ENCODE measurements at regions not wholly inside any gene's neighbourhood (a gene's known extent, or its start where the extent isn't known, plus 50 kb on each side); places are given as distances from the start of the nearest gene placed in this dataset.
A peak's percentile ranks its signal among the peaks of the same experiment; 100 is the strongest.
"Not testable (repeated sequence)": the region's sequence is repeated elsewhere in the genome, so short reads cannot be mapped to it uniquely, and the experiment has no call there.

- Mint-ChIP-seq H3K4me1 (no peaks in the 10 kb centered on the region), H3K4me3 (no peak overlapping the region), H3K27me3 (no peaks in the 10 kb centered on the region), H3K9me3 (no peaks in the 10 kb centered on the region), H3K27ac (no peak overlapping the region)
- DNase-seq (no peak), ATAC-seq (no peak)
Observed at GRCh38 chr2:223165423-223166214, 113.6 kb downstream of the KCNE4 start.

DNA sequence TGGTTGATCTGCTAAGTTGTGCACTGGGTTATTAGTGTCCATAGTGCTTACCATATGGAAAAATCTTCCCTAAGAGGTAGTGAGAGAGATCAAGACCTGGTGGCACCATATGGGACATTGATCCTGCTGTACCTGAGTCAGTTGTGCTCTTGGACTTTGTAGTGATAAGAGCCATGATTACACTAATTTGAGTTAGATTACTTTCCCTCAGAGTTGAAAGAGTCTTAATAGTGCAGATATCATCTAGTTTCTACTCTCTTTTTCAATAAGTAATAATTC lies 114.2 kb downstream of the KCNE4 start:
- ATAC-seq (no peak), DNase-seq (no peak)
- H3K9me3 Mint-ChIP-seq = no peaks in the 10 kb centered on the region
- H3K27ac Mint-ChIP-seq = no peak overlapping the region
- H3K4me3 Mint-ChIP-seq = no peak overlapping the region
- no peaks in the 10 kb centered on the region for H3K27me3 Mint-ChIP-seq
- no peaks in the 10 kb centered on the region for H3K4me1 Mint-ChIP-seq

DNA sequence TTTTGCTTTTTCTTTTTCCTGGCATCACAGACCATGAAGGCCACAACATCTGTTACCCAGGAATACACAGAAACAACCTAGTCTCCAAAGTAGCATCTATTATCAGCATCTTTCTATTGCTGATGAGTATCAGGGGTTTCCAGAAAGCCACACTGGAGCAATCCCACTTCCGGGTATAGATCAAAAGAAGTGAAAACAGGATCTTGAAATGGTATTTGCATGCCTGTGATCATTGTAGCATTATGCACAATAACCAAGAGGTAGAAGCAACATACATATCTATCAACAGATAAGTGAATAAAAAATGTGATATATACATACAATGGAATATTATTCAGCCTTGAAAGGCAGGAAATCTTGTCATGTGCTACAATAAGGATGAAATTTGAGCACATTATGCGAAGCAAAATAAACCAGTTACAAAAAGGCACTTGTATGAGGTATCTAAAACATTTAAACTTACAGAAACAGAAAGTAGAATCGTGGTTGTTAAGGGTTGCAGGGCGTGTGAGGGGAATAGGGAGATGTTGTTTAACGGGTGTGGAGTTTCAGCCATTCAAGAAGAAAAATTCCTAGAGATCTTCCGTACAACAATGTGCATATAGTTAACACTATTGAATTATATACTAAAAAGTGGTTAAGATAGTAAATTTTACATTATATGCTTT lies 115.1 kb downstream of the KCNE4 start:
- Mint-ChIP-seq H3K9me3 (no peaks in the 10 kb centered on the region), H3K4me1 (no peaks in the 10 kb centered on the region), H3K27me3 (no peaks in the 10 kb centered on the region), H3K4me3 (no peak overlapping the region), H3K27ac (no peak overlapping the region)
- no peak for ATAC-seq
- DNase-seq = no peak

DNA sequence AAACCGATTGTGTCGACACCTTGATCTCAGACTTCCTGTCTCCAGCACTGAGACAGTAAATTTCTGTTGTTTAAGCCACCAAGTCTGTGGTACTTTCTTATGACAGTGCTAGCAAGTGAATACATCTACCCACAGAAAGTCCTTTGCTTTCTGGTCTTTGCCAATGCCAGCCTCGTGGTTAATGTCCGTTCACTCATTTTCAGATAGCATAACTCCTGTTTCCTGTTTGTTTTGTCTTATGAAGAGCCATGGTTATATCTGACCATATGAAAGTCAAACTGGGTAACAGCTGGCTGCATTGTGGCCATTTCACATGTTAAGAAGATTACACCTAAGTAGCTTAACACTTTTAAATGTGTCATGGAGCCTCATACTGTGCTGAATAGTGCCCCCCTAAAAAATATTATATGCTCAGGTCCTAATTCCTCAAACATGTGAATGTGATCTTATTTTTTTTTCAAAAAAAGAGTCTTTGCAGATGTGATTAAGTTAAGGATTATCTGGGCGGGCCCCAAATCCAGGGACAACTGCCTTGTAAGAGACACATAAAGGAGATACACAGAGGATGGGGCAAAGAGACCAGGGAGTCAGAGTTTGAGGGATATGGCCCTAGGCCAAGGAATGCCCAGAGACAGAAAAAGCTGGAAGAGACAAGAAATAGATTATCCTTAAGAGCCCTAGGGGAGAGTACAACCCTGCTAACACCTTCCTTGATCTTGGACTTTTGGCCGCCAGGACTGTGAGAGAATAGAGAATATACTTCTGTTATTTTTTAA lies 118.0 kb downstream of the KCNE4 start:
- H3K9me3 Mint-ChIP-seq = no peaks in the 10 kb centered on the region
- H3K4me3 Mint-ChIP-seq = no peak overlapping the region

DNA sequence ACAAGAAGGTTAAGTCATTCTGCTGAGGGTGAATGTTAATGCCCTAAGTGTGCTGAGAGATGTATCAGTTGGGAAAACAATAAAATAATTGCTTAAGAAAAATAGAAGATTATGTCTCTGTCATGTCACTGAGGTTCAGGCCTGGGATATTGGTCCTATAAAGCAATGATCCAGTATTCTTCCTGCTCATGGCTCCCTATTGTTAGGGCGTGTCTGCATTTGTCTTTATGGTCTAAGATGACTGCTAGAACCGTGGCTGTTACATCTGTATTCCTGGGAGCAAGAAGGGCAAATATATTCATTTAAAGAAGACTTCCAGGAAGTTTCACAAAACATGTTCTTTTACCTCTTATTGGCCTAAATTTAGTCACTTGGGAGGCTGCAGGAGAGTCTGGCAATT lies 125.0 kb downstream of the KCNE4 start:
- Mint-ChIP-seq H3K27me3 (no peaks in the 10 kb centered on the region), H3K27ac (no peak overlapping the region), H3K4me3 (no peak overlapping the region), H3K9me3 (no peaks in the 10 kb centered on the region), H3K4me1 (no peaks in the 10 kb centered on the region)
- ATAC-seq (no peak), DNase-seq (no peak)

More for the DNA sequence above, 118.0 kb downstream of the KCNE4 start:
- H3K27me3 Mint-ChIP-seq = no peaks in the 10 kb centered on the region
- DNase-seq (no peak), ATAC-seq (no peak)
- H3K27ac Mint-ChIP-seq = peak overlapping the region in 1 of 2 donors; percentile 19
- H3K4me1 Mint-ChIP-seq = no peaks in the 10 kb centered on the region

- Mint-ChIP-seq H3K27ac (no peak overlapping the region), H3K9me3 (no peaks in the 10 kb centered on the region), H3K4me1 (no peaks in the 10 kb centered on the region), H3K4me3 (no peak overlapping the region), H3K27me3 (peaks cover 6% of the 10 kb centered on the region)
- ATAC-seq = no peak
- DNase-seq = no peak
Observed at GRCh38 chr2:223180463-223180862, 128.5 kb downstream of the KCNE4 start.

GRCh38 chr2:223181561-223181960 lies 129.6 kb downstream of the KCNE4 start:
- Mint-ChIP-seq H3K9me3 (no peaks in the 10 kb centered on the region), H3K4me1 (no peaks in the 10 kb centered on the region), H3K27ac (no peak overlapping the region), H3K27me3 (peaks cover 6% of the 10 kb centered on the region), H3K4me3 (no peak overlapping the region)
- no peak for DNase-seq
- ATAC-seq = no peak

DNA sequence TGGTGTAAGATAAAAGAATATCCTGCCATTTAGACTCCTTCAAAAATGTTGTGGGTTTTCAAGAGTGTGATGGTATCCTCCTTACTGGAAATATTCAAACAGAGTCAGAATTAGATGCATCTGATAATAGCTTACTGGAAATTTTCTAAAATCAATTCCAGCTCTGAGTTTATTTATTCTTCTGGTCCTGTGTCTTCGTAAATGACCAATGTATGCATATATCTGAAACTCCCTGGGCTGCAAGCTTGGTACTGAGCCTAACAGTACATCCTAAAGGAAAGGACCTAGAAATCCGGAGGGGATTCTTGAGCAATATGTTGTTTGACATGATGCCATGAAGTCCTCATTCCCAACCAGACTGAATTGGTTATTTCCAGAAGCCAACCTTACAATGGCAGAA lies 130.4 kb downstream of the KCNE4 start:
- Mint-ChIP-seq H3K4me3 (no peak overlapping the region), H3K4me1 (no peaks in the 10 kb centered on the region), H3K9me3 (no peaks in the 10 kb centered on the region), H3K27me3 (peaks cover 6% of the 10 kb centered on the region), H3K27ac (no peak overlapping the region)
- ATAC-seq = no peak
- no peak for DNase-seq

GRCh38 chr2:223185638-223186037 lies 133.6 kb downstream of the KCNE4 start:
- Mint-ChIP-seq H3K4me3 (no peak overlapping the region), H3K27ac (no peak overlapping the region), H3K27me3 (peaks cover 6% of the 10 kb centered on the region), H3K9me3 (no peaks in the 10 kb centered on the region), H3K4me1 (no peaks in the 10 kb centered on the region)
- ATAC-seq = no peak
- no peak for DNase-seq

- DNase-seq (no peak), ATAC-seq (no peak)
- no peak overlapping the region for H3K27ac Mint-ChIP-seq
- no peaks in the 10 kb centered on the region for H3K9me3 Mint-ChIP-seq
- no peak overlapping the region for H3K4me3 Mint-ChIP-seq
- H3K27me3 Mint-ChIP-seq = peaks cover 14% of the 10 kb centered on the region
- H3K4me1 Mint-ChIP-seq = no peaks in the 10 kb centered on the region
Observed at GRCh38 chr2:223187256-223187655, 135.3 kb downstream of the KCNE4 start.

DNA sequence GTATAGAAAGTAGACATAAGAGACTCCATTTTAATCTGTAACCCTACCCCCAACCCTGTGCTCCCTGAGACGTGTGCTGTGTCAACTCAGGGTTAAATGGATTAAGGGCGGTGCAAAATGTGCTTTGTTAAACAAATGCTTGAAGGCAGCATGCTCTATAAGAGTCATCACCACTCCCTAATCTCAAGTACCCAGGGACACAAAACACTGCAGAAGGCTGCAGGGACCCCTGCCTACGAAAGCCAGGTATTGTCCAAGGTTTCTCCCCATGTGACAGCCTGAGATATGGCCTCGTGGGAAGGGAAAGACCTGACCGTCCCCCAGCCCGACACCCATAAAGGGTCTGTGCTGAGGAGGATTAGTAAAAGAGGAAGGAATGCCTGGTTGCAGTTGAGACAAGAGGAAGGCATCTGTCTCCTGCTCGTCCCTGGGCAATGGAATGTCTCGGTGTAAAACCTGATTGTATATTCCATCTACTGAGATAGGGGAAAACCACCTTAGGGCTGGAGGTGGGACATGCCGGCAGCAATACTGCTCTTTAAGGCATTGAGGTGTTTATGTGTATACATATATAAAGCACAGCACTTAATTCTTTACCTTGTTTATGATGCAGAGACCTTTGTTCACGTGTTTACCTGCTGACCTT lies 138.7 kb downstream of the KCNE4 start:
- not testable (repeated sequence) for H3K4me3 Mint-ChIP-seq, H3K27ac Mint-ChIP-seq, ATAC-seq, H3K4me1 Mint-ChIP-seq, H3K9me3 Mint-ChIP-seq, DNase-seq
- peaks cover 12% of the 10 kb centered on the region for H3K27me3 Mint-ChIP-seq

GRCh38 chr2:223196331-223196730 lies 144.3 kb downstream of the KCNE4 start:
- no peak for DNase-seq
- no peak for ATAC-seq
- Mint-ChIP-seq H3K4me3 (no peak overlapping the region), H3K27me3 (peaks cover 8% of the 10 kb centered on the region), H3K4me1 (no peaks in the 10 kb centered on the region), H3K27ac (no peak overlapping the region), H3K9me3 (no peaks in the 10 kb centered on the region)

DNA sequence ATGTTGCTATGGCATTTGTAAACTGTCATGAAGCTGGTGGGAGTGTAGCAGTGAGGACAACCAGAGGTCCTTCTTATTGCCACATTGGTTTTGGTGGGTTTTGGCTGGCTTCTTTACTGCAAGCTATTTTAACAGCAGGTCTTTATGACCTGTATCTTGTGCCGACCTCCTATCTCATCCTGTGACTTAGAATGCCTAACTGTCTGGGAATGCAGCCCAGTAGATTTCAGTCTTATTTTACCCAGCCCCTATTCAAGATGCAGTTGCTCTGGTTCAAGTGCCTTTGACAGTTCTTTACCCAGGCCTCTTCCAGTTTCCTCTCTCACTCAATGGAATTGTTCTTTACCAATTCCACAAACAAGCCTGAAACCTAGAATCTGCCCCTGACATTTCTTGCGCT lies 145.1 kb downstream of the KCNE4 start:
- ATAC-seq = no peak
- Mint-ChIP-seq H3K27me3 (peaks cover 5% of the 10 kb centered on the region), H3K4me1 (no peaks in the 10 kb centered on the region), H3K9me3 (no peaks in the 10 kb centered on the region), H3K27ac (no peak overlapping the region), H3K4me3 (no peak overlapping the region)
- DNase-seq = no peak

- Mint-ChIP-seq H3K9me3 (no peaks in the 10 kb centered on the region), H3K4me1 (no peaks in the 10 kb centered on the region), H3K27ac (no peak overlapping the region), H3K4me3 (no peak overlapping the region), H3K27me3 (no peaks in the 10 kb centered on the region)
- ATAC-seq (no peak), DNase-seq (no peak)
Observed at GRCh38 chr2:223199531-223200515, 147.8 kb downstream of the KCNE4 start.
